BJ (cell line): ENCODE measurements at regions not wholly inside any gene's neighbourhood (a gene's known extent, or its start where the extent isn't known, plus 50 kb on each side); places are given as distances from the start of the nearest gene placed in this dataset.

ENCODE experiments used
- CTCF ChIA-PET: fragments of 350-600 bp; formaldehyde crosslinking; extraction: SDS; loops from one replicate; lab custom pipeline; 2021; ENCODE audit warnings: antibody characterized with exemption, inconsistent platforms; lab: Yijun Ruan, JAX
- POLR2A ChIA-PET: fragments of 300-600 bp; sonication (Branson Sonifier 250); formaldehyde crosslinking; extraction: SDS; loops from one replicate; lab custom pipeline; 2021; ENCODE audit warnings: antibody characterized with exemption; lab: Charles Lee
- DNase-seq: peaks from one replicate; pipeline ENCODE4 v3.0.0-alpha.2; 2011; ENCODE audit warnings: low read depth
- H3K27me3 ChIP-seq: 2 replicates; pipeline ENCODE4 v1.6.0; 2011; ENCODE audit warnings: low read length; ENCODE audit not compliant: control insufficient read depth, insufficient read depth
- H3K36me3 ChIP-seq: 2 replicates; pipeline ENCODE4 v1.5.1; 2011; ENCODE audit warnings: low read length; ENCODE audit not compliant: control insufficient read depth, insufficient read depth
- H3K4me3 ChIP-seq: 2 replicates; pipeline ENCODE4 v1.5.1; 2011; ENCODE audit warnings: low read depth, mild to moderate bottlenecking, control low read depth, low read length
- CTCF ChIP-seq: IDR thresholded peaks from 2 replicates; pipeline ENCODE4 v1.5.1; 2011; ENCODE audit warnings: low read depth, mild to moderate bottlenecking, control low read depth, inconsistent platforms, low read length, moderate library complexity; ENCODE audit not compliant: insufficient read depth

DNA sequence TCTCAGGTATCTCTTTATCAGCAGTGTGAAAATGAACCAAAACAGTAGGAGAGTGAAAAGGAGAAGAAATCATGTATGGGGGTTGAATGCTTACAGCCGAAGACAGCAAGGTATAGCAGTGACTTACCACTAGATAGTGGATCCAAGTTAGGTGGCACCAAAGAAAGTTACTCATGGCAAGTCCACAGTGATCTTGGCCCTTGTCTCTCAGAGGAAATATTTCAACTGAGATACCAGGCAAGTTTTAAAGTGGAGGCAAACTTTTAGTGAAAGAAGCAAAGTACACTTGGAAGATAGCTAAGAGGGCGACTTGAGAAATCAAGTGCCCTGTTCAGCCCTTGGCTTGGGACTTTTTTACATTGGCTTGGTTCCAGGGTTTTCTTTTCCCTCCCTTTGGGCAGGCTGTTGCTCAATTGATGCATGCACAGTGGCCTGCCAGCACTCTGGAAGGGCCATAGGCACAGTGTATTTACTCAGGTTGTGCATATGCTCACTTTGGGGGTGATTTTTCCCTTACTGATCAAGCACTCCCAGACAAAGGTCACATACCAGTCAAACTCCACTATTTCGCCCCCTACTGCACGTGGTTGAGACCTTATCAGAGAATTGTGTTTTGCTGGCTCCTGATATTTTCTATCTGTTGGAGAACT lies 329.5 kb upstream of the KHDRBS2 start:
- ChIA-PET POLR2A (no interaction called here), CTCF (no interaction called here)
- DNase-seq, result no peak
- Histone ChIP-seq H3K27me3 (no peaks in the 10 kb centered on the region), H3K36me3 (no peaks in the 10 kb centered on the region), H3K4me3 (no peak overlapping the region)
- TF ChIP-seq CTCF, result no peak

DNA sequence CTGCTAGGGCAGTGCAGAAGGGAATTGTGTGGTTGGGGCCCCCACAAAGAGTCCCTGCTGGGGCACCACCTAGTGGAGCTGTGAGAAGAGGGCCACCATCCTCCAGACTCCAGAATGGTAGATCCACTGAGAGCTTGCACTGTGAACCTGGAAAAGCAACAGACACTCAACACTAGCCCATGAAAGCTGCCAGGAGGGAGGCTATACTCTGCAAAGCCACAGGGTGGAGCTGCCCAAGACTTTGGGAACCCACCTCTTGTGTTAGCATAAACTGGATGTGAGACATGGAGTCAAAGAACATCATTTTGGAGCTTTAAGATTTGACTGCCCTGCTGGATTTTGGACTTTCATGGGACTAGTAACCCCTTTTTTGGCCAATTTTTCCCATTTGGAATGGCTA lies 328.4 kb upstream of the KHDRBS2 start:
- Histone ChIP-seq H3K4me3 (no peak overlapping the region), H3K36me3 (no peaks in the 10 kb centered on the region), H3K27me3 (no peaks in the 10 kb centered on the region)
- DNase-seq, result no peak
- POLR2A ChIA-PET, result no interaction called here
- TF ChIP-seq CTCF, result no peak
- CTCF ChIA-PET, result no interaction called here

DNA sequence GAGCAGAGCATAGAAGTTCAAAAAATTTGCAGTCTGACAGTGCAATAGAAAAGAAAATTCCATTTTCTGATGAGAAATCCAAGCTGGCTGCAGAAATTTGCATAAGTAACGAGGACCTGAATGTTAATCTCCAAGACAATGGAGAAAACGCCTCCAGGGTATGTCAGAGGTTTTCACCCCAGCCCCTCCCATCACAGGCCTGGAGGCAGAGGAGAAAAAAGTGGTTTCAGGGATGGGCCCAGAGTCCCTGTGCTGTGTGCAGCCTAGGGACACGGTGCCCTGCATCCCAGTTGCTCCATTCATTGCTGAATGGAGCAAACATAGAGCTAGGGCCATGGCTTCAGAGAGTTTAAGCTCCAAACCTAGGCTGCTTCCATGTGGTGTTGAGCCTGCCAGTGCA lies 327.9 kb upstream of the KHDRBS2 start:
- CTCF ChIA-PET, result no interaction called here
- TF ChIP-seq CTCF, result no peak
- no peaks in the 10 kb centered on the region for H3K27me3 ChIP-seq
- no peak overlapping the region for H3K4me3 ChIP-seq
- POLR2A ChIA-PET, result no interaction called here
- H3K36me3 ChIP-seq, result no peaks in the 10 kb centered on the region
- DNase-seq, result no peak

DNA sequence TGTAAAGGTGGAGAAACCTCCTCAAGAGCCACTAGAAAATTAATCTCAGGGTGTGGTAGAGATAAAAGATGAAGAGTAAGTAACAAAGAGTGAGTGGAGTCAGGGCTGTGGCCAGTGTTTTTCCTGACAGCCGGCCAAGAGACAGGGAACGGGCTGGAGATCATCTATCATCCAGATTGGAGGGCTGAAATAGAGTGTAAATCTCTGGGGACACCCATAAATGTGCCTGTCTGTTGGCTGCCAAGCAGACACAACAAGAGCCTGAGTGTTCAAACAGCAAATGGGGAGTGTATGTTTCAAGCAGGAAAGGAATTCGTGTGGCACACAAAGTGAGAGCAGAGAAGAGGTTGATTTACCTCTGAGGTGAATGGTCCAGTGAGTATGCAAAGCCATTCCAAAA lies 326.4 kb upstream of the KHDRBS2 start:
- POLR2A ChIA-PET, result no interaction called here
- TF ChIP-seq CTCF, result no peak
- CTCF ChIA-PET, result no interaction called here
- no peaks in the 10 kb centered on the region for H3K36me3 ChIP-seq
- H3K4me3 ChIP-seq, result no peak overlapping the region
- DNase-seq, result no peak
- H3K27me3 ChIP-seq, result no peaks in the 10 kb centered on the region

DNA sequence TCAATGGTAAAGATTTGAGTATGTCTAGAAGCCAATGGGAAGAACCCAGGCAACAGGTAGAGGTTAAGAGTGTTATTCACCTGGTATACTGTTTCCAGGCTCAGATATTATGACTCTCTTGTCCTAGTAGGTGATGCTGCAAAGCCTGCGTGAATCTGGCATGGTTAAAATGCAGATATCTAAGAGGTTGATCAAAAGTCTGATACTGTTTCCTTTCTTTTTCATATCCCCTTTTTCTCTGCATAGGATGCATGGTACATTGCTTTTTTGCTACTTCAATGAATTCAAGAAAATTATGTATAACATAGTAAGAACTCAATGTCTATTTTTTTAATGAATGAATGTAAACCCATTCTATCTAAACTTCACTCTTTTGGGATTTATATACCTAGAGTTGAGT lies 284.3 kb upstream of the KHDRBS2 start:
- Histone ChIP-seq H3K4me3 (no peak overlapping the region), H3K36me3 (no peaks in the 10 kb centered on the region), H3K27me3 (no peaks in the 10 kb centered on the region)
- DNase-seq, result no peak
- ChIA-PET POLR2A (no interaction called here), CTCF (no interaction called here)
- TF ChIP-seq CTCF, result no peak
